HG03354 (cell line): ENCODE measurements at regions not wholly inside any gene's neighbourhood (a gene's known extent, or its start where the extent isn't known, plus 50 kb on each side); places are given as distances from the start of the nearest gene placed in this dataset.
A peak's percentile ranks its signal among the peaks of the same experiment; 100 is the strongest.

Experiments used
- ATAC-seq: cut with Tn5 transposase; IDR thresholded peaks from one replicate; pipeline ENCODE4 v1.9.1; 2021; ENCODE audit warnings: mild to moderate bottlenecking; ENCODE audit not compliant: unreplicated experiment, poor library complexity, severe bottlenecking

DNA sequence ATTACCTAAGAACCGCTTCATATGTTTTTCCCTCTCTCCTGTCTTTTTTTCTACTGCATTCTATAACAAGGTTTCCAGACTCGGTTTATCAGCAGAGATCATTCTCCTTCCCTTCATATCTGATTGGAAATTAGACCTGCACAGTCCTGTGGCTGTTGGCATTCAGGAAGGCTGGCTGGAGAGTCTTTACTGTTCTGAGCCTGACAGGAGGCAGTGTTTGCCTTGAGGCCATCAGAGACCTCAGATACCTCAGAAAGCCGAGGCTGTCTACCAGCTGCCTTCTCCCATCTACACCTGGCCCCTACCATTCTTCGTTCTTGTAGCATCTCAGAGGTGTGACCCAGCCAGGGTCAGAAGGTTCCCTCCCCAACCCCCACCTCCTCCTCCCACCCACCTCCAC is 182.0 kb downstream of the CAND1 start:
- ATAC-seq, result no peak

DNA sequence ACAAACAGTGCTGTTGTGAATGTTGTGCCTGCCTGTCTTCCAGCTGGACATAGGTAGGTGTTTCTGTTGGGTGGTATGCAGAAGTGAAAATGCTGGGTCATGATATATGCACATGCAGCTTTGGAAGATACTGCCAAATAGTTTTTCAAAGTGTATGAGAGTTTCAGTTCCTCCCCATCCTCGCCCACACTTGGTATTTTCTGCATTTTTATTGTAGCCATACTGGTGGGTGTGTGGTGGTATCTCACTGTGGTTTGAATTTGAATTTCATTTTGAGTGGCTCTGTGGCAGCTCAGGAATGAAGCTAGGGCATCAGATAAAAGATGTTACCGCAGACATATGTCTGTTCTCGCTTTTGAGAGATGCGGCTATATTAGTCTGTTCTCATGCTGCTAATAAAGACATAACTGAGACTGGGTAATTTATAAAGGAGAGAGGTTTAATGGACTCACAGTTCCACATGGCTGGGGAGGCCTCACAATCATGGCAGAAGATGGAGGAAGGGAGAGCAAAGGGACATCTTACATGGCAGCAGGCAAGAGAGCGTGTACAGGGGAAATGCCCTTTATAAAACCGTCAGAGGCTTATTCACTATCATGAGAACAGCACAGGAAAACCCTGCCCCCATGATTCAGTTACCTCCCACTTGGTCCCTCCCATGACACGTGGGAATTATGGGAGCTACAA is 183.1 kb downstream of the CAND1 start:
- ATAC-seq, result peak; percentile 45

GRCh38 chr12:67453191-67453590 is 184.0 kb downstream of the CAND1 start:
- ATAC-seq, result no peak

DNA sequence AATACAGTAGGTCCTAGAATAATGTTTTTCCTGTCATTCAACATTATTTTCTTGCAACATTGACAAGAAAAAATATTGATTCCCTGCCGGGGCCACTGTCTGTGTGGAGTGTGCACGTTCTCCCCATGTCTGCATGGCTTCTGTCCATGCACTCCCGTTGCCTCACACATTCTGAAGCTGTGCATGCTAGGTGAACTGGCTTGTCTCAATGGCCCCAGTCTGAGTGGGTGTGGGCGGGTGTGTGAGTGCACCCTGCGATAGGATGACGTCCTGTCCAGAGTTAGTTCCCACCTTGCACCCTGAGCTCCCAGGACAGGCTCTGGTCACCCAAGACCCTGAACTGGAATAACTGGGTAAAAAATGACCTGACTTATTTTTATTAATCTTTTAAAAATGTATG is 186.1 kb downstream of the CAND1 start:
- no peak for ATAC-seq

DNA sequence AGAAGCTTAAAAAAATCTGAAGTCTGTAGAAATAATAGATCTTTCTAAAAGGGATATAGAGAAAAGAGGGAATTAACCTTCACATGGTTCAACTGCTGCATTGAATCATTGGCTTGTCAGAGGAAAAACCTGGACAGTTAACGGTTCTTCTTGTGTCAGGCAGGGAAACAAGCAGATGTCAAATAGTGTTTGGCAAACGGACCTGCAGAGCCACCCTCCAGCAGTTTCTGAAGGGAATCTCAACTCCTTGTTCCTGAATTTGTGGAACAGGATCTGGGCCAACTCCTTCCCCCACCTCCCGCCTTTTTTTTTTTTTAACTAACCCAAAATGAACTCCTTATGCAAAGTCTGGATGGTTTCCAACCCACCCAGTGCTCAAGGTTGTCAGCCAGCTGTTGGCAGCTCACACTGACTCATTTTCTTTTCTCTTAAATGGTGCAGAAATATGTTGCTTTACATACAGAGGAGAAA is 187.3 kb downstream of the CAND1 start:
- no peak for ATAC-seq

DNA sequence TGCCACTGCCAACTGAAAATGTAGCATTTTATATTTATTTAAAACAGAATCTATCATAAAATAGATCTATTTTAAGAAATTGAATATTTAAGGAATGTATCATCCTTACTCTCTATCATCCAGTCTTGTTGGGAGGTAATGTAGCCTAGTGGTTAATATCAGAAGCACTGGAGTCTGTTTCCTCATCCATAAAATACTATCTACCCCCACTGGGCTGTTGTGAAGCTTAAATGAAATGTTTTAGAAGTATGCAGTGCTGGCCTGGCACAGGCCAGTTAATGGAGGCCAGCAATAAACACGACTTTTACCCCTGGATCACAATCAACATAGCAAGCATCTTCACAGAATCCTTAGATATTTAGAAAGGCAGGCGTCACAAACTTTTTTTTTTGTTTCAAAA is 188.0 kb downstream of the CAND1 start:
- ATAC-seq, result no peak

DNA sequence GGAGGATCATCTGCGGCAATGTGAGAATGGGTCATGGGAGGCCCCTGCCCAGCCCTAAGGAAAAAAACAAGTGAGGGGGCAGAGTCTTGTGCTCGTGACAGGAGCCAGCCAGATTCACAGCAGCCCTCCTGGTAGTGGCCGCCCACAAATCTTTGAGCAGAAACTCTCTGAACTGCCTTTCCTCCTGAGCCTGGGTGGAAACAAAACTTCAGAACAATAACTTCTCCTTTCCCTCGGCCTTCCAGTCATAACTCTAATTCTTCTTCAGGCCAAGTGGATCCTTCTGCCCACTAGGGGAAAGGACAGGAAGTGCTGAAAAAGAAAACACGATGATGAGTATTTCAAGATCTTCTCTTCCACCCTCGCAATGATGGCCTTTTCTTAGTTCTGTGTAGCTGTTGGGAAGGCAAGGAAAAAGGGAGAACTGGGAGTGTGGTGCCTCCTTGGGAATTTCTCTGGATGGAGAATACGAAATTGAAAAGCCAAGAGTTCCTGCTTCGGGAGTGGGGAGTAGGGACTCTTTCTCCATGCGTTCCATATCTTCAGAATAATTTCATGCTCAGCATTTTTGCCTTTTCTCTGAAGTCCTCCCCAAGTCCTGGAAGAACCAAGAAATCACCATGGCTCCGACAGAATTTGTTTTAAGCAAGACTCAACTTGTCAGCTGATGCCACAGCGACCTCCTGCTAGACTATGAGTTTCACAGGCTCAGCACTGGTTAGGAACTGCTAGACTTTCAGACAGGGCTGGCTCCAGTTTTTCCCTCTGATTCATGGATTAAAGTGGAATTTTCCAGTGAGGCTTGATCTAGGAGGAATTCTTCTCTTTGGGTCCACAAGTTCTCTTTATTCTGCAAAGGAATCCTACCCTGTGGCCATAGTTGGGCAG is 188.9 kb downstream of the CAND1 start:
- ATAC-seq, result no peak

GRCh38 chr12:67459173-67459572 is 189.4 kb upstream of the DYRK2 start:
- ATAC-seq, result no peak

DNA sequence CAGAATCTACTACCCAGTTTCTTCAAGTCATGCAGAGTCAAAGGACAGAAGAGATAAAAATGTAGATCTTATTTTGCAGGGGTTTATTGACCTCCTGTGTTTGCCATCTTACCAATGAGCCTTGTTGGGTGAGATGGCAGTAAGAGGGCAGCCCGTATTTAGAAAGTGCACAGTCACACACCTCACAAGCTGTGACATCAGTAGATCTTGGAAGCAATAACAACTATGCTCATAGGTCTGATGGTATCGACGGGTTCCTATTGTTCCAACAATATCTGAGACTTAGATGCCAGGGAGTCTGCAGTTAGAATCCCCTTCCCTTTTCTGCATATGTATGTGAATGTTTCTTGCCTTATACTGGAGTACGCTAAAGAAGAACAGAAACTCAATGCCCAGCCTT is 189.0 kb upstream of the DYRK2 start:
- no peak for ATAC-seq

DNA sequence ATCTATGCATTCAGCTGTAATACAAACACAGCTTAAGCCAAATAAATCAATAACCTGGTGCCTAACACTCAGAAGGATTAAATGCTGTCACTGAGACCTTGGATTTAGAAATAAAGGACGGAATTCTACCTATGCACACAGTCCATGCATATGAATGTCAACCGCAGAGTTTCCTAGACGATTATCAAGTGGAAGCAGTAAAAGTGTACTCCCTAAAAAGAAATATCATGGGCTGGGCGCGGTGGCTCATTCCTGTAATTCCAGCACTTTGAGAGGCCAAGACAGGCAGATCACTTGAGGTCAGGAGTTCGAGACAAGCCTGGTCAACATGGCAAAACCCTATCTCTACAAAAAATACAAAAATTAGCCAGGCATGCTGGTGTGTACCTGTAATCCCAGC is 188.2 kb upstream of the DYRK2 start:
- no peak for ATAC-seq

DNA sequence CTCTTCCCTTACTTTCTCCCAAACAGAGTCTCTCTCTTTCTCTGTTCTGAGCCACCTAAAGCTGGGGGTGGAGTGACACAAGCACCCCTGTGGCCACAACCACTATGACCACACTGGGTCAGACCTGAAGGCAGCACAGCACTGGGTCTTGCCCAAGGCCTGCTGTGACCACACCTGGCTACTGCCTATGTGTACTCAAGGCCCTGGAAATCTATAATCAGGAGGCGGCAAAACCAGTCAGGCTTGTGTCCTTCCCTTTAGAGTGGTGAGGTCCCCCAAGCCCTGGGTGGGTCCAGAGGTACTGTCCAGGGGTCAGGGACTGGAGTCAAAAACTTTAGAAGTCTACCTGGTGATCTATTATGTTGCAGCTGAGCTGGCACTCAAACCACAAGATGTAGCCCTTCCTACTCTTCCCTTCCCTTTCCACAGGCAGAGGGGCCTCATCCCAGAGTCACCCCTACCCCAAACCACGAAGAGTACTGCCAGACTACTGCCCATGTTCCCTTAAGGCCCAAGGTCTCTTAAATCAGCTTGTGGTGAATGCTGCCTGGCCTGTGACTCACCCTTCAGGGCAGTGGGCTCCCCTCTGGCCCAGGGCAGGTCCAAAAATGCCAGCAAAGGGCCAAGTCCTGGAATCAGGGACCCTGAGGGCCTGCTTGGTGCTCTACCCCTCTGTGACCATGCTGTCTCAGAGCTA is 179.8 kb upstream of the DYRK2 start:
- ATAC-seq, result no peak

- no peak for ATAC-seq
Observed at GRCh38 chr12:67469666-67470065, 178.9 kb upstream of the DYRK2 start.

- no peak for ATAC-seq
Observed at GRCh38 chr12:67471810-67472209, 176.7 kb upstream of the DYRK2 start.

- ATAC-seq, result no peak
Observed at GRCh38 chr12:67472539-67472938, 176.0 kb upstream of the DYRK2 start.

DNA sequence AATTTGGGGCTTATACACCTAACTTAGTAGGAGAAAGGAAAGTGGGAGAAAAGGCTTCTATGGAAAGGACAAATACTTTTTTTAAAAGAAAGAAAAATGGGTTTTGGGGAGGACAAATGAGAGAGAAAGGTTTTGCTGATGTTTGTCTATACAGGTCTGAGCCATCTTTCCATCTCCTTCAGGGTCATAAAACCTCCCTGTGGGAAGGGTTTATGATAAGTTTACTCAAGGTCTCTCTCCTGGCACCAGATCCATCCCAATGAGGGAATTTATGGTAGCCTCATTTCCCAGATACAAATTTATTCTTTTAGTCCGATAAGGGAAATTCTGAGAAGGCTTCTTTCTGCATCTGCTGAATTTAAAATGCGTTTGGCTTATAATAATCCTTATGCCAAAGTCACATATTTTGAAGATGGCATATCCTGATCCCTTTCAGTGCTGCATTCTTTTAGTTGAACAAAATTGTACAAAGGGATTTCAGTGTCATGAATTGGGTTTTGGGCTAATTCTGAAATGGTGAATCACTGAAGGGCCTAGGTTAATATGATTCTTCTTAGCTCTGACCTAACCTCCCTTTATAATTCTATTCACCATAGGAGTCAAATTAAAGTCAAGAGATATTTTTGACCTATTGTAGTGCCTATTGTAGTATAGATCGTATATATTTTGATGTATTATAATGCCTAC is 173.5 kb upstream of the DYRK2 start:
- no peak for ATAC-seq

- ATAC-seq, result no peak
Observed at GRCh38 chr12:67475725-67476124, 172.8 kb upstream of the DYRK2 start.

DNA sequence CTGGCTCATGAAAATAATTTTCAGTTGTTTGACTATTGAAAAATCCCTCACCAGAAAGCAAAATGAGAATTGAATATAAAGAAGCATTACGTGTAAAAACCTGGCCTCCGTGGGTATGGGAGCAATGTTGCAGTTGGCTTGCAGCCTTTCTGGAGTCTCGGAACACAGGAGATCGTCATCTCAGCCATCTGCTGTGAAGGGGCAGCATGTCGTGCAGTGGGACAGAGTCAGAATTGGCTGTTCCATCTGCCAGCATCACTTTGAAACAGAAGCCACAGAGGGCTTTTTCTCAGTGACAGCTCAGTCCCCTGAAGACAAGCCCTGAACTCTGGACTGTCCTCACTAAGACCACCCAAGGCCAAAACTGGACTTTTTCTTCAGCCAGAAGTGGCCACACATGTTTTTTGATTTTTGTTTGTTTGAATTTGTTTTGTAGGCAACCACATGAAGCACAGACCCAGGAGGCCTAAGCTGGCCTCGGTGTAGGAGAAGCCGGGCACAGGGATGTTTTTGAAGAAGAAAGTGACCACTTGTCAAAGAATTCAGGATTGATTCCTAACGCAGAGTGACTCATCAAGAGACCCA is 170.8 kb upstream of the DYRK2 start:
- ATAC-seq, result no peak

GRCh38 chr12:67482751-67483661 is 165.5 kb upstream of the DYRK2 start:
- peak; percentile 52 for ATAC-seq
